ENCODE measurements at regions not wholly inside any gene's neighbourhood (a gene's known extent, or its start where the extent isn't known, plus 50 kb on each side); places are given as distances from the start of the nearest gene placed in this dataset.

DNA sequence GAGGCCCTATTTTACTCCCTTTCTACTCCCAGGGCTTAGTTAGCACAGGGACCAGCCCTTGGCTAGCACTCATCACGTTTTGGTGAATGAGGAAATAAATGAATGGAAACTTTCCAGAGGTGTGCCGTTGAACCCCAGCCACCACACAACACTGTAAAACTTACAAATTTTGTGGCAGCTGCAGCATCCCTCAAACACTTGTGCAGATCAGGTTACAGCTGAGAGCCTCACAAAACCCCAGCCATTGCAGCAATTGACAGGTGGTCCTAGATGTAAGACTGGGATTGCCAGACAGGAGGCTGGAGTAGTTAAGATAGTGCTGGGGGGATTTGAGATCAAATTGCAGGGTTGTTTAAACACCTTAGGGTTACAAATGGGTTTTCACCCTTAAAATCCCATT lies 482.2 kb upstream of the KIF2A start:
- DNase-seq, result peak in 1 of 3 donors; percentile 26

GRCh38 chr5:61824396-61824795 lies 481.6 kb upstream of the KIF2A start:
- no peak for DNase-seq

GRCh38 chr5:61827445-61827975 lies 478.5 kb upstream of the KIF2A start:
- DNase-seq, result no peak

DNA sequence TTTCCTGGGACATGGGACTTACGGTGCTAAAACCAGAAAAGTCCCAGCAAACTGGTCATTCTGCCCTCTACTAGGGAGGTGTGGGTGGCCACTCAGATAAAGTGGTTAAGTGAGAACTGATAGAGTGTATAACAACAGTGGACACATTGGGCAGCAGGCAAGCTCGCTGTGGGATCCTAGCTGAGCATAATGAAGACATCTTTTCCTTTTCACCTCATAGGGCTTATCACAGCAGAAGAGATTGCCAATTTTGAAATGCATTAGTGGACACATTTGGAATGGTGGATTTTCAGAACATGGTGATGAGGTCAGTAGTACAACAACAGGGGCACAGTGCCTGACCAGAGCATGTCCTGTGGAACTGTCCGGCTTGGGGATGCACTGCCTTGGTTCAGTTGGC lies 477.1 kb upstream of the KIF2A start:
- DNase-seq, result no peak

DNA sequence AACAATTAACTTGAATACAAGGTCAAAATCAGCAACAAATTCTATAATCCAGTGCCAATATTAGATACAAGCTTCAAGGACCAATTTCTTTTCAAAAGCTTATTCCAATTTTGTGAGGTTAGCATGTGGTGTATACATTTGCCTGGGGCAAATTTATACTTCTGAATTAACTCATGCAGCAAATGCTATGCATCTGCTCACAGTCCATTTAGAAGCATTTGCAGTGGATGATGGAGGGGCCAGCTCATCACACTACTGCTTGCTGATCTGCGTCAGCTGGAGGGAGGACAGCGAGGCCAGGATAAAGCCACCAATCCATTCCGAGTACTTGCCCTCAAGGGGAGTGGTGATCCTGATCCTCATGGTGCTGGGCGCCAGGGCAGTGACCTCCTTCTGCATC lies 474.3 kb upstream of the KIF2A start:
- DNase-seq, result no peak

- no peak for DNase-seq
These were observed 468.2 kb upstream of the KIF2A start for GRCh38 chr5:61837788-61838187.

GRCh38 chr5:61840361-61840760 lies 465.6 kb upstream of the KIF2A start:
- no peak for DNase-seq

- DNase-seq, result no peak
These were observed 463.2 kb upstream of the KIF2A start for GRCh38 chr5:61842840-61843239.

DNA sequence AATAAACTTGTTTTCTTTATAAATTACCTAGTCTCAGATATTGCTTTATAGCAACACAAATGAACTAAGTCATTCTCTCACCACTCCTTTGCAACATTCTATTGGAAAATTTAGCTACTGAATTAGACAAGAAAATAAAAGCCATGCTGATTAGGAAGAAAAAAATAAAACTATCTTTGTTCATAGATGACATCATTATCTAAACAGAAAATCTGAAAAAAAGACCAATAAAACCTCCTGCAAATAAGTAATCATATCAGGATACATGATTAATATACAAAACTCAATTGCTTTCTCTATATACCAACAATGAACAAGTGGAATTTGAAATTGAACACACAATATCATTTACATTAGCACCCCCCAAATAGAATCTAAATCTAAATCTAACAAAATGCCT lies 455.3 kb upstream of the KIF2A start:
- DNase-seq, result no peak

GRCh38 chr5:61854531-61854930 lies 451.5 kb upstream of the KIF2A start:
- no peak for DNase-seq

DNA sequence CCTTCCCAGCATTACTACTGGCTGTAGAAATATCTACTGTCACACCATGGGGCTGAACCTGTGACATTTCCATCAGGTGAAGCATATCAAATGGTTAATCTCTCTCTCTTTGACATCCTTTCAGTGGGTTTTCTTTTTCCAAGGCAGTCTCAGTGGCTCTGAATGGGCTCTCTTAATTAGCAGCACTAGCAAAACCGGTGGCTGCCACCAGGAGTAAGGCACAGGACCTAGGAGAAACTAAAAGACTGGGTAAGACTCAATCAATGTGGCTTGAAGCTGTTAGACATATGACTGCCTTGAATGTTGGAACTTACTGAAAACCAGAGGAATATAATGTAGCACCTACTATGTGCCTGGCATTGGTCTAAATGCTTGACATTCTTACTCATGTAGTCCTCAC lies 445.0 kb upstream of the KIF2A start:
- no peak for DNase-seq

DNA sequence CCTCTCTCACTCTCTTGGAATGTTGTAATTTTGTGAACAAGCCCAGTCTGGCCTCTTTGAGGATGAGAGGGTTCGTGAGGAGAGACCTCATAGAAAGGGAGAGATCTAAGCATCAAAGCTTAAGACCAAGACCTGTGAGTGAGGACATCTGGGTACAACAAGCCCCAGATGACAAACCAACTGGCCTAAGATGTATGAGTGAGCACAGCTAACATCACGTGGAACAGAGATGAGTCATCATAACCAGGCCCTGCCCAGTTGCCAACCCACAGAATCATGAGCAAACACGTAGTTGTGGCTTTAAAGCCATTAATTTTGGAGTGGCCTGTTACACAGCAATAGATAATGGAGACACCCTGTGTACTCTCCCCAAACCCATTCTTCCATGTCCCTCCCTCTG lies 439.1 kb upstream of the KIF2A start:
- peak in 1 of 3 donors; percentile 13 for DNase-seq

DNA sequence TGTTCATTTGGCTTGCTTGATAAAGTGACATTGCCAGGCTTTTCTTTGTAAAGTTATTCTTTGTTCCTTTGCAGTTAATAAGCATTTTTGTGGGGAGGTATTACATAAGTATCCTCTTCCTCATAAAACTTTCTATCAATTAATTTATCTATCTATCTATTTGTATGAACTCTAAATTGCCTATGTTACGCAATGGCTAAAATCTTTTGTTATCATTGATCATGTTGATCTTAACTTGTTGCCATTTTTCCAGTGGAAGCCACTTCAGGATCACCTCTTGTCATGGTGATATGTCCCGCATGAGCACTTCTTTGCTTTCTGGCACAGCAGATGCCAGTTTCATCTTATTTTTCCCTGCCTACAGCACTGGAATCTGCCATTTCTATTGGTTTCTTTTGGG lies 436.7 kb upstream of the KIF2A start:
- DNase-seq, result no peak

- no peak for DNase-seq
These were observed 427.5 kb upstream of the KIF2A start for GRCh38 chr5:61878471-61878870.

- no peak for DNase-seq
These were observed 424.1 kb upstream of the KIF2A start for GRCh38 chr5:61881821-61882487.

- no peak for DNase-seq
These were observed 423.0 kb upstream of the KIF2A start for GRCh38 chr5:61882901-61883500.

DNA sequence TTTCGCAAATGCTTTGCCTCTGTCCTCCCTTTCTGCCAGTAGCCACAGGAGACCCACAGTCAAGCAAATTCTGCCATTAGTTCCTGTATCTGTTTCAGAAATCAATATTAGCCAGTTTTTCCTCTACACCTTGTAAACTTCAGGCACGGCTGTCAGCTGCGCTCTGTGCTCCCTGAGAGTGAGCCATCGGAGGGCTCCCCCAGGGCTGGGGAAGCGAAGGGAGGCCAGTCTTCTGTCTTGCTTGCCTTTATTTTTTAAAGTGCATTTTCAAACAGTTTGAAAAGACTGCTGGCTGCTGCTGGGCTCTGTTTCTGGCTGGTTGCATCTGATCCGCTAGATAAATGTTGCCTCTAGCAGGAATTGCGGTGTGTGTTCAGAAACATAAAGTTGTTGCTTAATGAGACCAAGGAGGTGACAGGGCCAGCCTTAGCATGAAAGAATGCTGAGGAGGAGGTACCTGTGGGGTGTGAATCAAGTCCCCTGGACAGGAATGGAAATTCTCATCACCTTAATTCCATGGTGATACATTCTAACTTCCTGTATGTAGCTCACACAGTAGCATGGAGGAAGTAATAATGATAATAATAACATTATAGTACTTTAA lies 421.7 kb upstream of the KIF2A start:
- no peak for DNase-seq

- no peak for DNase-seq
These were observed 419.8 kb upstream of the KIF2A start for GRCh38 chr5:61886214-61886613.

DNA sequence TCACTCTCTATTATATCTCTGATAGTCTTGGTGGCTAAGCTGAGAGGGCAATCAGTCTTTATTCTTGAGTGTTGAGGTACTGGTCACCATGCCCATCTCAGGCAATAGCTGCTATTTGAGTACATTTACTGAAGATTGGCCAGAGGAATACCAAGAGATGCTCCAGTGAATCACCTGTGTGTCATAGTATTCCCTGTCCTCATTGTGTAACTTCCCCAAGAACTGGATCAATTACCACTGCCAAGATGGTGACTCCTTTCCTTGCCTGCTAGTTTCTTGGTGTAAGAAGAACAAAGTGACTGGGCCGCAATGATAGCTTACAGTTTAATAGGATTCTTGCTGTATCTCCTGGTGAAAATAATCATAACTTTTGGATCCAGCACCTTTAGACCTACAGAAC lies 418.7 kb upstream of the KIF2A start:
- DNase-seq, result no peak

GRCh38 chr5:61894046-61894445 lies 412.0 kb upstream of the KIF2A start:
- no peak for DNase-seq

DNA sequence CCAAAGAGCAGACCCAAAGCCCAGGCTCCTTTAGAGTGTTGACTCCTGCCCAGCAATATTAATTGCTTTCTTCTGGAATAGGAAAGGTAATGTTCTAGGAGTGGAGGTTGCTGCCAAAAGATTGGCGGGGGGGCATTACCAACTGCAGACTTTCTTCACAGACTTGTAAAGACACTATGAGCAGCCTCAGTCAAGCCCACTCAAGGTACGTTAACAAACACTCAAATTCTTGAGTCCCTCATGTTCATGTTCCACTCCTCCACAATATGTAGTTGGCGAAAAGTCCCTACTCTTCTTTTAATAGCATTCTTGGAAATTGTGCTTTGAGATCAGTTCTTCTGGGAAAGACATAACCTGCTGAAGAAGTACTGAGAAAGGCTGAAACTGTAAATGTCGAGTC lies 409.2 kb upstream of the KIF2A start:
- DNase-seq, result no peak

DNA sequence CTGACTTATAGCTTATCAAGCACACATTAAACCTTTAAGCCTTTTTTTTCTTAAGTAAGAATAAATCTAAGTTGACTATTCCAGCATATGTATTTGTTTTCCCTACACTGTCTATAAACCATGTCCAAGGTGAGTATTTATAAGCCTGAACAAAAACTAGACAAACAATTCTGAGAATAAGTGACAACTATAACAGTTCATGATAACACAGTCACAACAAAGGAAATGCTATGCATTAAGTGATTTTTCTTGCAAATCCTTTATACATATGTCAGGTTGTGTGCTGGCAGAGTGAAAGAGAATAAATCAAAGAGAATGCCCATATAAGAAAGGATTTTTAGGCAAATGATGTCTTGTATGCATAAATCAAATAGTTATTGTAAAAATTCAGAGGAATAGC lies 408.8 kb upstream of the KIF2A start:
- DNase-seq, result no peak

DNA sequence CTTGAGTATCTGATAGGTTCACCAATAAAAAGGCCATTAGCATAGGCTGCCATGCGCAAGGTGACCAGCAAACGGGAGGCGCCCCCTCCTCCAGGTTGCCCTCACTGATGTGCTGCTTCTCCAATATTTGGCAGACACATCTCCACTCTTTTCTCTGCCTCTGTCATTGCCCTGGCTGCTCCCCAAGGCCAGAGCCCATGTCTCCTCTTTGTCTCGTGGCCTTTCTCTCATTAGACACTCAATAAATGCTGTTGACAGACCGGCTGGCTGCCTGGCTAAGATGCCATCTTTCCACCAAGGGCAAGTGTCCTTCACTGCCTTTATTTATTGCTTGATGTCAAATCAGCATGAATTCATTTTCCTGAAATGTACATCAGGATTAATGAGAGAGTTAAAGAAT lies 404.0 kb upstream of the KIF2A start:
- DNase-seq, result no peak

DNA sequence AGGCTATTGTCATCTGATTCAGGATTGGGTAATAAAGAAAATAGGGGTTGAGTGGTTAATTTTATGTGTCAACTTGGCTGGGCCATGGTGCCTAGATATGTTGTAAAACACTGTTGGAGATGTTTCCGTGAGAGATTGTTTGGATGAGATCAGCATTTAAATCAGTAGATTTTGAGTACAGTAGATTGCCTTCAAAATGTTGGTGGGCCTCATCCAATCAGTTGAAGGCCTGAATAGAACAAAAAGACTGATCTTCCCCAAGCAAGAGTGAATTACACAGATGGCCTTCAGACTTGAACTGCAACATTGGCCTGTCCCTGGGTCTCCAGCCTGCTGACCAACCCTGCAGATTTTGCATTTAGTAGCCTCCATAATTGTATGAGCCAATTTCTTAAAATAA lies 401.3 kb upstream of the KIF2A start:
- no peak for DNase-seq

Data from muscle of back (tissue), 3 donors.